ENCODE measurements at regions not wholly inside any gene's neighbourhood (a gene's known extent, or its start where the extent isn't known, plus 50 kb on each side); places are given as distances from the start of the nearest gene placed in this dataset.

- no peak for DNase-seq (ENCODE audit: low spot score)
These were observed 61.3 kb upstream of the GIMD1 start for GRCh38 chr4:106429885-106430284.

- DNase-seq (ENCODE audit: low spot score) = no peak
These were observed 57.5 kb upstream of the GIMD1 start for GRCh38 chr4:106426069-106426468.

GRCh38 chr4:106425576-106425975 lies 57.0 kb upstream of the GIMD1 start:
- DNase-seq (ENCODE audit: low spot score) = no peak

DNA sequence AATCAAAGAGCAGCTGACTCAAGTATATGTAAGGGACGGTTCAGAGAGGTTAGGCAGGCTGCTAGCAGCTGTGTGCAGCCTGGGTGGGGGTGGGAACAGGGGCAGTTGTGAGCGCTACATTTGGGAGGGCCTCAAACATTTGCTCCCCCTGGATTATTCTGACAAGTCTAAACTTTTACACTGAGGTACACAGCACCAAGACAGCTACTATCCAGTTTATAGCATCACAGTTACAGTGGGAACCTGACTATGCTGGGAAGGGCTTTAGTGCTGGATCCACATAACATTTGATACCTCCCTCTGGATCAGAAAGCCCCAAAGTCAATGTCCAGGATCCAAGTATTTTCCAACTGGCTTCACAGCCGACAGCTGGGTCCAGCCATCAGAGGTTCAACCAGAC lies 55.8 kb upstream of the GIMD1 start:
- DNase-seq (ENCODE audit: low spot score) = no peak

GRCh38 chr4:106423791-106424190 lies 55.2 kb upstream of the GIMD1 start:
- DNase-seq (ENCODE audit: low spot score) = no peak

- DNase-seq (ENCODE audit: low spot score) = no peak
These were observed 54.2 kb upstream of the GIMD1 start for GRCh38 chr4:106422766-106423165.

DNA sequence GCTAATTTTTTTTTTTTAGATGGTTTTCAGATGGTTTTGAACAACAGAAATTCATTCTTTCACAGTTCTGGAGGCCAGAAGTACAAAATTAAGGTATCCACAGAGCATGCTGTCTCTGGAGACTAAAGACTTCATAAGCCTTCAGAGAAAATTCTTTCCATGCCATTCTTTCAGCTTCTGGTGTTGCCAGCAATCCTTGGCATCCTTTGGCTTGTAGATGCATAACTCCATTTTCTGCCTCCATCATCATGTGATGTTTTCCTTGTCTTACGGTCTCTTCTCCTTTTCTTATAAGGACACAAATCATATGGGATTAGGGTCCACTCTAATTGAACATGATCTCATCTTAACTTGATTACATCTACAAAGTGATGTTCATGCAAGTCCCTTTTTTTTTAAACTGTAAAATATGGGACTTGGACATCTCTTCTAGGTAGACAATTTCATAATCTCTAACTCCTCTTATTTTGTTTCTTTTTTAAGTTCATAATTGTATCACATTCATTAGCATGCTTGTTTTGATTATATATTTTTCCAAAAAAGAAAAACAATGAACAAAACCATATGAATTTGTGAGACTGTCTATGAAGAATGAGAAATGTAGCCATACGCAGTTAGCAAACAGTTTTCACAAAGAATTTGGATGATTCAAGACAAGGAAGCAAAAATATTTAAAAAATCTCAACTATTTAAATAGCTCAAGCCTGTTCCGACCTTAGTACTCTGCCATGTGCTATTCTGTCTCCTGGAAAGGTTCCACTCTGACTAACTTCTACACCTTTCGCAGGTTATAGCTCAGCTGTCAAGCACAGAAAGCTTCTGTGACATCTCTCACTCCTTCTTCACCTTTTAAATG lies 53.1 kb upstream of the GIMD1 start:
- no peak for DNase-seq (ENCODE audit: low spot score)

GRCh38 chr4:106418444-106418843 lies 49.9 kb upstream of the GIMD1 start:
- DNase-seq (ENCODE audit: low spot score) = no peak

All from ecto neural progenitor cell (in vitro differentiated cells).